GM12892 (cell line): ENCODE measurements at regions not wholly inside any gene's neighbourhood (a gene's known extent, or its start where the extent isn't known, plus 50 kb on each side); places are given as distances from the start of the nearest gene placed in this dataset.

Experiments used
- DNase-seq: peaks from one replicate; pipeline ENCODE4 v3.0.0; 2011; ENCODE audit not compliant: insufficient read length
- FAIRE-seq: peaks from 2 replicates; lab custom pipeline; 2011; peaks lifted over from hg19 to GRCh38; lab: Jason Lieb, UNC
- POLR2A ChIP-seq: IDR thresholded peaks from 2 replicates; pipeline ENCODE4 v1.6.1; 2011; ENCODE audit warnings: low read depth, low read length, control low read depth
- POLR2AphosphoS5 ChIP-seq: IDR thresholded peaks from 2 replicates; pipeline ENCODE4 v1.6.1; 2011; ENCODE audit warnings: low read depth, low read length, control low read depth
- TAF1 ChIP-seq: IDR thresholded peaks from 2 replicates; pipeline ENCODE4 v1.6.1; 2011; ENCODE audit warnings: low read depth, mild to moderate bottlenecking, control low read depth, low read length, borderline replicate concordance

GRCh38 chr3:132847849-132848625 lies 125.8 kb upstream of the NPHP3 start:
- TF ChIP-seq TAF1 (no peak), POLR2AphosphoS5 (no peak), POLR2A (no peak)
- DNase-seq (no peak), FAIRE-seq (no peak)

GRCh38 chr3:132843851-132844553 lies 121.8 kb upstream of the NPHP3 start:
- DNase-seq: no peak
- TF ChIP-seq POLR2AphosphoS5 (no peak), TAF1 (no peak), POLR2A (no peak)
- FAIRE-seq: no peak

- TF ChIP-seq POLR2AphosphoS5 (no peak), POLR2A (no peak), TAF1 (no peak)
- DNase-seq (no peak), FAIRE-seq (no peak)
Measured at GRCh38 chr3:132843349-132843748, 121.1 kb upstream of the NPHP3 start.

GRCh38 chr3:132841621-132842020 lies 119.4 kb upstream of the NPHP3 start:
- no peak for FAIRE-seq
- TF ChIP-seq POLR2AphosphoS5 (no peak), TAF1 (no peak), POLR2A (no peak)
- no peak for DNase-seq

GRCh38 chr3:132840201-132840700 lies 118.0 kb upstream of the NPHP3 start:
- no peak for TF ChIP-seq TAF1
- TF ChIP-seq POLR2AphosphoS5: no peak
- no peak for TF ChIP-seq POLR2A
- FAIRE-seq (no peak), DNase-seq (no peak)

DNA sequence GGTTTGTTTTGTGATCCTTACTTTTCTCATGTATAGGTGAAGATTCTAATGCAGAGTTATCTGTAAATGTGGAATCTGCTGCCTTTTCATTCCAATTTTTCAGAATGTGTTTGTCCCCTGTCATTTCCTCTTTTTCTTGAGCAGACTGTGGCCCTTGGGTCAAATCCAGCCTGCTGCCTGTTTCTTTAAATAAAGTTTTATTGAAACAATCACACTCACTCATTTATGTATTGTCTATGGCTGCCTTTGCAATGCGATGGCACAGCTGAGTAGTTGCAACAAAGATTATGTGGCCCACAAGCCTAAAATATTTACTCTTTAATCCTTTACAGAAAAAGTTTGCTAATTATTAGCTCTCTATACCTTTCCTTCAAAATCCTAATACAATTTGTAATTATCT lies 116.3 kb upstream of the NPHP3 start:
- no peak for FAIRE-seq
- DNase-seq: no peak
- TF ChIP-seq POLR2A: no peak

DNA sequence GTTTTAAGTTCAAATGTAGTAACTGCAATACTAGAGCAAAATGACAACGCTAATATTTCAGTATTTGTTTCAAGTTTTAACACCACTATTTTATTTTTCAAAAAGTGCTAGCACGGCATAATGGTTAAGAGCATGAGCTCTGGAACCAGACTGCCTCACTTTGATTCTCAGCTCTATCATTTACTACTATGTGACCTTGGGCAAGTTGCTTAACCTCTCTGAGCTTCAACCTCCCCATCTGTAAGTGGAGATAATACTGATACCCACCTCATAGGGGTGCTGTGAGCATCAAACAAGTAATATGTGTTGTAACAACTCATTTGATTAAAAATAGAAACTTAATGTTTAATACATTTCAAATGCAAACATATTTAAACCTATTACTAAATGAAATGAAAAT lies 115.4 kb upstream of the NPHP3 start:
- DNase-seq (no peak), FAIRE-seq (no peak)
- TF ChIP-seq TAF1: no peak
- no peak for TF ChIP-seq POLR2A
- TF ChIP-seq POLR2AphosphoS5: no peak

DNA sequence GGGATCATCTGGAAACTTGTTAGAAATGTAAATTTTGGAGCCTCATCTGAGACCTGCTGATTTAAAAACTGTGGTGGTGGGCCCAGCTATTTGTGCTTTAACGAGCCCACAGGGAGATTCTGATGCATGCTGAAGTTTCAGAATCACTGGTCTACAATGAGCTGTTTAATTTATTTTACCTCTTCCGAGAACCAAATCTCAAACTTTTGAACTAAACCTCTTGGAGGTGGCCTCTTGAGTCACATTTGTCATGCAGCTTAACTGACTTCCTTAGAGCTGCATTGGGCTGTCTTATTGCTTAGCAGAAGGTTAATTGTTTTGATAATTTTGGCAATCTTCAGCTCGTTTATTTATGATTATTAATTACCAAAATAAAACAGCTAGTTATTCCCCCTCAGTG lies 112.1 kb upstream of the NPHP3 start:
- DNase-seq (no peak), FAIRE-seq (no peak)
- no peak for TF ChIP-seq POLR2A
- TF ChIP-seq TAF1: no peak
- TF ChIP-seq POLR2AphosphoS5: no peak

- no peak for DNase-seq
- TF ChIP-seq POLR2AphosphoS5 (no peak), POLR2A (no peak), TAF1 (no peak)
- no peak for FAIRE-seq
Measured at GRCh38 chr3:132829101-132829500, 106.9 kb upstream of the NPHP3 start.

GRCh38 chr3:132822837-132823236 lies 100.6 kb upstream of the NPHP3 start:
- no peak for FAIRE-seq
- no peak for DNase-seq
- TF ChIP-seq TAF1: no peak
- no peak for TF ChIP-seq POLR2A
- TF ChIP-seq POLR2AphosphoS5: no peak

DNA sequence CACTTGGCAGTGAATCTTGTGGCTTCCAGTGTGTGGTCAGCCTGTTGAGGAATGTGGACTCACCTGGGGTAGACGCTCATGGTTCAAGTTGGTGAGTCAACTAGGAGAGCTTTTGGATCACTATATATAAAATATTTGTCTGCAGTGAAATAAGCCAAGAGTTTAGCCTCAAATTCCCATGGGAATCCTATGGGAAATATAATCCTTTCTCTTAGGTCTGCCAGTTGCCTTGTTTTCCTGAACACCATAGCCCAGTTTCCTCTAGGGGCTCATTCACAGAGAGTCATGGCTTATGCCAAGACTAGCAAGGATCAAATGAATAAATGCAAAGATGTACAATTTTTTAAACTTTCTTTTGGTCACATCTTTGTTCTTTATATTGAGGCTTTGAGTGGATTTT lies 100.1 kb upstream of the NPHP3 start:
- TF ChIP-seq TAF1: no peak
- TF ChIP-seq POLR2A: no peak
- no peak for TF ChIP-seq POLR2AphosphoS5
- no peak for FAIRE-seq

GRCh38 chr3:132821314-132821713 lies 99.1 kb upstream of the NPHP3 start:
- TF ChIP-seq POLR2AphosphoS5 (no peak), POLR2A (no peak), TAF1 (no peak)
- FAIRE-seq (no peak), DNase-seq (no peak)

More for the DNA sequence above, 100.1 kb upstream of the NPHP3 start:
- DNase-seq: no peak
